ENCODE measurements at regions not wholly inside any gene's neighbourhood (a gene's known extent, or its start where the extent isn't known, plus 50 kb on each side); places are given as distances from the start of the nearest gene placed in this dataset.

GRCh38 chr1:222394224-222394623, 153.7 kb downstream of the HHIPL2 start:
- CTCF ChIA-PET, result no interaction called here

More at GRCh38 chr1:222394224-222394623, 153.7 kb downstream of the HHIPL2 start:
- DNase-seq (ENCODE audit: low read depth, low spot score), result no peak
- Histone ChIP-seq H3K9me2 (ENCODE audit: insufficient read depth) (no peaks in the 10 kb centered on the region), H3K4me2 (ENCODE audit: low read length) (no peak overlapping the region), H3K9ac (ENCODE audit: low read length) (no peak overlapping the region), H3K9me3 (ENCODE audit: control insufficient read depth in 1 of 2, insufficient read depth in 1 of 2, low read depth in 1 of 2, low read length in 2 of 2) (no peaks in the 10 kb centered on the region), H3K4me1 (ENCODE audit: control insufficient read depth in 1 of 2, insufficient read depth in 2 of 2, low read length in 2 of 2) (no peaks in the 10 kb centered on the region), H3K27ac (ENCODE audit: low read depth, low read length) (no peak overlapping the region), H3K36me3 (ENCODE audit: control insufficient read depth in 1 of 2, insufficient read depth in 2 of 2, low read length in 2 of 2) (no peaks in the 10 kb centered on the region), H3K4me3 (replicated peaks in 1 of 2; ENCODE audit: low read depth in 1 of 2, low read length in 2 of 2) (no peak overlapping the region), H2AFZ (ENCODE audit: low read depth, low read length, poor library complexity, severe bottlenecking) (no peak overlapping the region), H4K20me1 (ENCODE audit: insufficient read depth) (no peaks in the 10 kb centered on the region), H3K27me3 (ENCODE audit: insufficient read depth, low read length) (0 out of 2 replicates have a peak, but pooled peaks cover 2% of the 10 kb centered on the region), H3K79me2 (ENCODE audit: insufficient read depth, low read length) (no peaks in the 10 kb centered on the region)
- ChIA-PET POLR2A (no interaction called here), RAD21 (ENCODE audit: low non-redundant PET in 1 of 2, low total read pairs in 2 of 2, uncharacterized antibody in 2 of 2, unreplicated experiment in 2 of 2) (no interaction called here)
- no peak for ATAC-seq
- intact Hi-C loops (cut with micrococcal nuclease), result no loop called here
- no peak for TF ChIP-seq CTCF (IDR thresholded peaks at IDR 0.05 in 2 of 3, conservative IDR thresholded peaks at IDR 0.05 in 1 of 3; ENCODE audit: borderline replicate concordance in 1 of 3, insufficient read depth in 1 of 3, low read depth in 2 of 3, low read length in 2 of 3)
- no peak for TF ChIP-seq EZH2 (IDR thresholded peaks at IDR 0.05)
- no peak for TF ChIP-seq FOSL1 (IDR thresholded peaks at IDR 0.05; ENCODE audit: low read depth)
- no peak for TF ChIP-seq MAX (IDR thresholded peaks at IDR 0.05)
- TF ChIP-seq RAD21 (IDR thresholded peaks at IDR 0.05; ENCODE audit: low read depth), result no peak
- TF ChIP-seq TCF7L2 (IDR thresholded peaks at IDR 0.05; ENCODE audit: borderline replicate concordance, extremely low read depth, insufficient read depth, insufficient read length), result no peak
- TF ChIP-seq ATF3 (IDR thresholded peaks at IDR 0.05), result no peak
- TF ChIP-seq SIN3A (IDR thresholded peaks at IDR 0.05; ENCODE audit: low read depth), result no peak
- TF ChIP-seq EGR1 (IDR thresholded peaks at IDR 0.05; ENCODE audit: low read depth), result no peak
- no peak for TF ChIP-seq POLR2A (IDR thresholded peaks at IDR 0.05; ENCODE audit: borderline replicate concordance, extremely low read depth, insufficient read depth, insufficient read length)
- TF ChIP-seq EZH2phosphoT487 (IDR thresholded peaks at IDR 0.05; ENCODE audit: borderline replicate concordance), result no peak
- no TSS peak for BruUV-seq (replicated peaks)

Measured in HCT116 (cell line).